Suprapubic skin (tissue), 4 donors: ENCODE measurements at regions not wholly inside any gene's neighbourhood (a gene's known extent, or its start where the extent isn't known, plus 50 kb on each side); places are given as distances from the start of the nearest gene placed in this dataset.

Experiments
- EP300 ChIP-seq: sonication (generic); formaldehyde crosslinking; IDR thresholded peaks from one replicate; pipeline ENCODE4 v1.6.1; 2017; ENCODE audit warnings: antibody characterized with exemption
- POLR2A ChIP-seq, 2 donors: fragments of 450-650 bp; IDR thresholded peaks; one replicate each; pipeline ENCODE4 v1.6.1; 2017; ENCODE audit warnings: antibody characterized with exemption in 2 of 2, mild to moderate bottlenecking in 2 of 2, moderate library complexity in 2 of 2
- POLR2AphosphoS5 ChIP-seq, 3 donors: sonication (generic); formaldehyde crosslinking; IDR thresholded peaks; one replicate each; pipeline ENCODE4 v1.6.1; 2017; ENCODE audit warnings: antibody characterized with exemption in 3 of 3
- TF ChIP-seq, protein P1 (sequence below), 2 donors: fragments of 200-600 bp in 1 of 2; fragments of 450-650 bp in 1 of 2; sonication (generic) in 1 of 2; IDR thresholded peaks; one replicate each; pipeline ENCODE4 v1.5.1; 2016 to 2019; ENCODE audit warnings: antibody characterized with exemption in 2 of 2, mild to moderate bottlenecking in 1 of 2, moderate library complexity in 1 of 2

DNA sequence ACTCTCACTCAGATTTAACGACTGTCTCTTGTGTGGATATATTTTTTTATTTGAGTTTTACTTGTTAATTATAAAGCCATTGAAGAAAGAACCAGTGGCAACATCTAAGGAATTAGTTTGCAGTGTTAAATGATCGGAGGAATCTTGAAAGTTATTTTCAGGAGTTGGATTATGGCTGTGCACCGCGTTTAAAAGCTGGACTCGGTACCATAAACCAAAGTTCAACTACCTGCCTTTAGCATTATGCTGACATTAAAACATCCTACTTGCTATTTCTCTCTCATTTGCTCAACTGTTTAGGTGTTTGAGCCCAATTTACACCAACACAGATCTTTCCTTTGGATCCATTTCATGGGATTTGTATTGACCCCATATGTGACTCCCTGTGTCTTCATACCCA lies 289.4 kb upstream of the SASH1 start:
- TF ChIP-seq, protein P1, sequence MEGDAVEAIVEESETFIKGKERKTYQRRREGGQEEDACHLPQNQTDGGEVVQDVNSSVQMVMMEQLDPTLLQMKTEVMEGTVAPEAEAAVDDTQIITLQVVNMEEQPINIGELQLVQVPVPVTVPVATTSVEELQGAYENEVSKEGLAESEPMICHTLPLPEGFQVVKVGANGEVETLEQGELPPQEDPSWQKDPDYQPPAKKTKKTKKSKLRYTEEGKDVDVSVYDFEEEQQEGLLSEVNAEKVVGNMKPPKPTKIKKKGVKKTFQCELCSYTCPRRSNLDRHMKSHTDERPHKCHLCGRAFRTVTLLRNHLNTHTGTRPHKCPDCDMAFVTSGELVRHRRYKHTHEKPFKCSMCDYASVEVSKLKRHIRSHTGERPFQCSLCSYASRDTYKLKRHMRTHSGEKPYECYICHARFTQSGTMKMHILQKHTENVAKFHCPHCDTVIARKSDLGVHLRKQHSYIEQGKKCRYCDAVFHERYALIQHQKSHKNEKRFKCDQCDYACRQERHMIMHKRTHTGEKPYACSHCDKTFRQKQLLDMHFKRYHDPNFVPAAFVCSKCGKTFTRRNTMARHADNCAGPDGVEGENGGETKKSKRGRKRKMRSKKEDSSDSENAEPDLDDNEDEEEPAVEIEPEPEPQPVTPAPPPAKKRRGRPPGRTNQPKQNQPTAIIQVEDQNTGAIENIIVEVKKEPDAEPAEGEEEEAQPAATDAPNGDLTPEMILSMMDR (IDR thresholded peaks at IDR 0.05) = no peak
- TF ChIP-seq EP300 = no peak
- TF ChIP-seq POLR2AphosphoS5 (IDR thresholded peaks at IDR 0.05) = no peak
- TF ChIP-seq POLR2A (IDR thresholded peaks at IDR 0.05) = no peak
